Gastroesophageal sphincter (tissue), 3 donors: ENCODE measurements at regions not wholly inside any gene's neighbourhood (a gene's known extent, or its start where the extent isn't known, plus 50 kb on each side); places are given as distances from the start of the nearest gene placed in this dataset.

Source experiments
- EP300 ChIP-seq: sonication (generic); formaldehyde crosslinking; IDR thresholded peaks from one replicate; pipeline ENCODE4 v1.6.1; 2017; ENCODE audit warnings: antibody characterized with exemption, mild to moderate bottlenecking
- POLR2AphosphoS5 ChIP-seq: sonication (generic); formaldehyde crosslinking; IDR thresholded peaks from one replicate; pipeline ENCODE4 v1.6.1; 2017; ENCODE audit warnings: antibody characterized with exemption
- TF ChIP-seq, protein P1 (sequence below), 4 experiments: fragments of 200-600 bp in 2 of 4; fragments of 450-650 bp in 2 of 4; sonication (generic) in 1 of 4; IDR thresholded peaks; one replicate each; pipeline ENCODE4 v1.5.1; 2017 to 2019; ENCODE audit warnings: antibody characterized with exemption in 4 of 4, mild to moderate bottlenecking in 2 of 4, moderate library complexity in 2 of 4

DNA sequence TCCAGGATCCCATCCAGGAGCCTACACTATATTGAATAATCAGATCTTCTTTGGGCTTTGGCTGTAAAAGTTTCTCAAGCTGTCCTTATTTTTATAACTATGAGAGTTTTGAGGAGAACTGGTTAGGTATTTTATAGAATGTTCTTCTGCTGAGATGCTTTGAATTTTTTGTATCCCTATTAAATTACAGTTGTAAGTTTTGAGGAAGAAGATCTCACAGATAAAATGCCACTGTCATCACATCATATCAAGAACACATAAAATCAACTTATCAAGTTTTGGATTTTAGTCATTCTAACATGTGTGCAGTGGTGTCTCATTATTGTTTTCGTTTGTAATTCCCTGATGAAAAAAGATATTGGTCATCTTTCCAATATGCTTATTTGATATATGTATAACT, 260.2 kb upstream of the COL3A1 start:
- TF ChIP-seq EP300 (no peak), POLR2AphosphoS5 (no peak)
- TF ChIP-seq, protein P1, sequence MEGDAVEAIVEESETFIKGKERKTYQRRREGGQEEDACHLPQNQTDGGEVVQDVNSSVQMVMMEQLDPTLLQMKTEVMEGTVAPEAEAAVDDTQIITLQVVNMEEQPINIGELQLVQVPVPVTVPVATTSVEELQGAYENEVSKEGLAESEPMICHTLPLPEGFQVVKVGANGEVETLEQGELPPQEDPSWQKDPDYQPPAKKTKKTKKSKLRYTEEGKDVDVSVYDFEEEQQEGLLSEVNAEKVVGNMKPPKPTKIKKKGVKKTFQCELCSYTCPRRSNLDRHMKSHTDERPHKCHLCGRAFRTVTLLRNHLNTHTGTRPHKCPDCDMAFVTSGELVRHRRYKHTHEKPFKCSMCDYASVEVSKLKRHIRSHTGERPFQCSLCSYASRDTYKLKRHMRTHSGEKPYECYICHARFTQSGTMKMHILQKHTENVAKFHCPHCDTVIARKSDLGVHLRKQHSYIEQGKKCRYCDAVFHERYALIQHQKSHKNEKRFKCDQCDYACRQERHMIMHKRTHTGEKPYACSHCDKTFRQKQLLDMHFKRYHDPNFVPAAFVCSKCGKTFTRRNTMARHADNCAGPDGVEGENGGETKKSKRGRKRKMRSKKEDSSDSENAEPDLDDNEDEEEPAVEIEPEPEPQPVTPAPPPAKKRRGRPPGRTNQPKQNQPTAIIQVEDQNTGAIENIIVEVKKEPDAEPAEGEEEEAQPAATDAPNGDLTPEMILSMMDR (IDR thresholded peaks at IDR 0.05): no peak
